K562 (cell line): ENCODE measurements at regions not wholly inside any gene's neighbourhood (a gene's known extent, or its start where the extent isn't known, plus 50 kb on each side); places are given as distances from the start of the nearest gene placed in this dataset.

Source experiments
- ATAC-seq: fragments of 200-7000 bp; cut with Tn5 transposase; 3 replicates; pipeline ENCODE4 v1.9.1; 2020; ENCODE audit warnings: moderate library complexity
- BruUV-seq: library from RNA; stranded (reverse); fragments of 400-500 nt; replicated peaks from 2 replicates; lab custom pipeline; 2021; lab: Mats Ljungman, UMichigan
- CTCF ChIA-PET: fragments of 300-600 bp; formaldehyde crosslinking; extraction: SDS; loops from one replicate; lab custom pipeline; 2021; ENCODE audit warnings: low intra/inter-chr PET ratio; lab: Yijun Ruan, JAX
- POLR2A ChIA-PET: fragments of 300-600, 350-650 bp; sonication (Branson Sonifier 250); formaldehyde crosslinking; extraction: SDS; loops from one replicate; lab custom pipeline; 2021; ENCODE audit warnings: antibody characterized with exemption, inconsistent platforms; lab: Yijun Ruan, JAX
- DNase-seq, 4 experiments: peaks; one replicate each; pipeline versions ENCODE4 v3.0.0 to v3.0.0-alpha.2; 2011 to 2018; ENCODE audit warnings: low spot score in 3 of 4, mixed read lengths in 3 of 4; ENCODE audit errors: extremely low read depth in 1 of 4
- FAIRE-seq: peaks from 2 replicates; lab custom pipeline; 2011; peaks lifted over from hg19 to GRCh38; lab: Jason Lieb, UNC
- H2AFZ ChIP-seq: 2 replicates; pipeline ENCODE4 v1.6.0; 2011; ENCODE audit warnings: low read depth, low read length, control low read depth, inconsistent platforms
- H3K27ac ChIP-seq: fragments of 200-600 bp; 3 replicates; pipeline ENCODE4 v1.8.0; 2011; ENCODE audit warnings: low read depth, mild to moderate bottlenecking, control low read depth, inconsistent platforms, low read length, moderate library complexity, mixed read lengths; ENCODE audit errors: extremely low read depth
- H3K27me3 ChIP-seq, 2 experiments: fragments of 300-600 bp in 1 of 2; 2 replicates in 1 of 2; 3 replicates in 1 of 2; pipeline versions ENCODE4 v1.6.0 to v1.8.0; 2011; ENCODE audit warnings: inconsistent platforms in 2 of 2, low read length in 2 of 2, mild to moderate bottlenecking in 1 of 2, mixed read lengths in 1 of 2, moderate library complexity in 1 of 2; ENCODE audit not compliant: control insufficient read depth in 2 of 2, insufficient read depth in 2 of 2
- H3K36me3 ChIP-seq: fragments of 300-600 bp; 3 replicates; pipeline ENCODE4 v1.8.0; 2011; ENCODE audit warnings: mild to moderate bottlenecking, low read length, inconsistent platforms; ENCODE audit not compliant: control insufficient read depth, insufficient read depth
- H3K4me1 ChIP-seq, 2 experiments: fragments of 200-600 bp in 1 of 2; replicated peaks in 1 of 2; 2 replicates in 1 of 2; 3 replicates in 1 of 2; pipeline versions ENCODE4 v1.5.1 to v1.8.0; 2011; ENCODE audit warnings: inconsistent platforms in 2 of 2, low read length in 2 of 2, mild to moderate bottlenecking in 1 of 2, mixed read lengths in 1 of 2, moderate library complexity in 1 of 2; ENCODE audit not compliant: control insufficient read depth in 2 of 2, insufficient read depth in 2 of 2
- H3K4me2 ChIP-seq: 2 replicates; pipeline ENCODE4 v1.6.1; 2011; ENCODE audit warnings: low read length, control low read depth, inconsistent platforms, mixed read lengths; ENCODE audit not compliant: insufficient read depth
- H3K4me3 ChIP-seq: fragments of 200-600 bp; sonication (generic), shearing (Covaris generic); 2 replicates; pipeline ENCODE4 v1.5.1; 2016; ENCODE audit warnings: control low read depth, inconsistent platforms
- H3K79me2 ChIP-seq: fragments of 200-600 bp; 3 replicates; pipeline ENCODE4 v1.8.0; 2011; ENCODE audit warnings: low read length, inconsistent platforms; ENCODE audit not compliant: control insufficient read depth, insufficient read depth
- H3K9ac ChIP-seq, 2 experiments: 2 replicates each; pipeline versions ENCODE4 v1.6.0 to v1.6.1; 2011; ENCODE audit warnings: low read depth in 2 of 2, low read length in 2 of 2, control low read depth in 1 of 2, inconsistent platforms in 1 of 2, mild to moderate bottlenecking in 1 of 2, mixed read lengths in 1 of 2; ENCODE audit not compliant: insufficient read depth in 1 of 2
- H3K9me1 ChIP-seq: one replicate; pipeline ENCODE4 v1.6.0; 2011; ENCODE audit warnings: inconsistent platforms, mild to moderate bottlenecking, low read length, moderate library complexity; ENCODE audit not compliant: control insufficient read depth, insufficient read depth
- H3K9me3 ChIP-seq: replicated peaks from 2 replicates; pipeline ENCODE4 v1.5.1; 2011; ENCODE audit warnings: low read depth, low read length, inconsistent platforms; ENCODE audit not compliant: control insufficient read depth, insufficient read depth
- H4K20me1 ChIP-seq: replicated peaks from 2 replicates; pipeline ENCODE4 v1.6.1; 2011; ENCODE audit warnings: low read length, inconsistent platforms, mixed read lengths; ENCODE audit not compliant: control insufficient read depth, insufficient read depth
- BRD4 ChIP-seq: fragments of 200-600 bp; sonication (generic); IDR thresholded peaks from 2 replicates; pipeline ENCODE4 v1.6.1; 2017; ENCODE audit warnings: inconsistent platforms
- CHD1 ChIP-seq: fragments of 200-600 bp; sonication (generic); IDR thresholded peaks from one replicate; pipeline ENCODE4 v1.6.1; 2012; ENCODE audit warnings: mild to moderate bottlenecking, moderate library complexity, low read length, inconsistent platforms
- ETV5 ChIP-seq: sonication (generic); formaldehyde crosslinking; IDR thresholded peaks from 2 replicates; pipeline ENCODE4 v1.4.0; 2020; ENCODE audit warnings: low read depth, mild to moderate bottlenecking, missing genetic modification reagents
- MAFG ChIP-seq: fragments of 450-650 bp; conservative IDR thresholded peaks from 2 replicates; pipeline ENCODE4 v1.6.1; 2016; ENCODE audit warnings: missing genetic modification characterization, missing compliant biosample characterization
- RFX5 ChIP-seq: IDR thresholded peaks from 2 replicates; pipeline ENCODE4 v1.6.1; 2011; ENCODE audit warnings: low read depth, mild to moderate bottlenecking, improper control_type of control experiment, low read length
- SMAD2 ChIP-seq: fragments of 150-350 bp; IDR thresholded peaks from 2 replicates; pipeline ENCODE4 v1.6.1; 2014; ENCODE audit warnings: low read depth, mild to moderate bottlenecking, low read length
- SMC3 ChIP-seq: conservative IDR thresholded peaks from 2 replicates; pipeline ENCODE4 v1.6.1; 2011; ENCODE audit warnings: low read depth, low read length, improper control_type of control experiment; ENCODE audit not compliant: insufficient read depth
- ZBTB5 ChIP-seq: fragments of 450-650 bp; IDR thresholded peaks from 2 replicates; pipeline ENCODE4 v1.6.1; 2017; ENCODE audit warnings: antibody characterized with exemption
- in situ Hi-C: fragments of 300-500 bp; cut with MboI; formaldehyde crosslinking; loops from 4 replicates; pipeline ENCODE4 v1.15.0; 2018; ENCODE audit warnings: inconsistent platforms, mixed read lengths
- intact Hi-C: fragments of 100-400 bp; cut with micrococcal nuclease; formaldehyde crosslinking; loops from 2 replicates; pipeline ENCODE4 v1.14.2; 2022

DNA sequence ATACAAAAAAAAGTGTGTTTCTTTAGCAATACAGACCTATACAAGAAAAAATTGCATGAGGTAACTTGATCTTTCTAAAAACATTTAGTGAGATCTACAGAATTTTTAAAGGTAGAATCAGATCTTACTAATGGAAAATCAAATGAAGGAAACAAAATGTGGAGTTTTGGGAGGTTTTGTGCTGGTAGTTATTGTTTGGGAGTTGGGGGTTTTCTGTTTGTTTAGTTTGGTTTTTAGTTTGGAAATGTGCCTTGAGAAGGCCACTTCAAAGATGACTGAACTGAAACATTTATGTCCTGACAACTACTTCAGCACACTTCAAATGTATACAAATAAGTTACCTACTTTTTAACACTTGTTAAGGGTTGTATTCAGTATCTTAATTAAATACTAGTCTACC, 280.1 kb downstream of the NR2F1-AS1 start:
- H4K20me1 ChIP-seq = no peaks in the 10 kb centered on the region
- no peaks in the 10 kb centered on the region for H3K36me3 ChIP-seq
- no peak overlapping the region for H3K27ac ChIP-seq
- H3K79me2 ChIP-seq = no peaks in the 10 kb centered on the region
- FAIRE-seq (no peak), DNase-seq (no peak), ATAC-seq (no peak)
- TF ChIP-seq CHD1 (no peak), ZBTB5 (no peak), SMAD2 (no peak), ETV5 (CRISPR knock-in tag) (no peak), BRD4 (no peak), RFX5 (no peak), SMC3 (no peak), MAFG (tag) (no peak)
- H3K9ac ChIP-seq = no peak overlapping the region
- in situ Hi-C loops = no loop called here
- H3K4me3 ChIP-seq = no peak overlapping the region
- intact Hi-C loops = no loop called here
- POLR2A ChIA-PET = no interaction called here
- BruUV-seq = no TSS peak
- no peaks in the 10 kb centered on the region for H3K4me1 ChIP-seq
- CTCF ChIA-PET = no interaction called here
- H3K9me1 ChIP-seq = no peaks in the 10 kb centered on the region
- H3K4me2 ChIP-seq = no peak overlapping the region
- no peaks in the 10 kb centered on the region for H3K27me3 ChIP-seq
- H3K9me3 ChIP-seq = no peaks in the 10 kb centered on the region
- no peak overlapping the region for H2AFZ ChIP-seq
